H9 (cell line): ENCODE measurements at regions not wholly inside any gene's neighbourhood (a gene's known extent, or its start where the extent isn't known, plus 50 kb on each side); places are given as distances from the start of the nearest gene placed in this dataset.

Source experiments
- DNase-seq: peaks from one replicate; pipeline ENCODE4 v3.0.0-alpha.2; 2017
- H2AFZ ChIP-seq: one replicate; pipeline ENCODE4 v1.6.1; 2013; ENCODE audit warnings: mild to moderate bottlenecking, low read length, control low read depth, moderate library complexity
- H2AK5ac ChIP-seq: 2 replicates; pipeline ENCODE4 v1.6.1; 2013; ENCODE audit warnings: low read length, control low read depth, mixed read lengths; ENCODE audit not compliant: insufficient read length
- H2BK120ac ChIP-seq: one replicate; pipeline ENCODE4 v1.6.1; 2013; ENCODE audit warnings: low read depth, mild to moderate bottlenecking, low read length, control low read depth, inconsistent platforms; ENCODE audit not compliant: poor library complexity, severe bottlenecking
- H2BK12ac ChIP-seq: 2 replicates; pipeline ENCODE4 v1.6.1; 2013; ENCODE audit warnings: low read length, control low read depth, mixed read lengths, low read depth; ENCODE audit not compliant: insufficient read length
- H2BK15ac ChIP-seq: 2 replicates; pipeline ENCODE4 v1.6.1; 2013; ENCODE audit warnings: low read depth, low read length, control low read depth
- H2BK20ac ChIP-seq: one replicate; pipeline ENCODE4 v1.6.1; 2013; ENCODE audit warnings: low read depth, mild to moderate bottlenecking, low read length, control low read depth, inconsistent platforms; ENCODE audit not compliant: poor library complexity, severe bottlenecking
- H2BK5ac ChIP-seq: 2 replicates; pipeline ENCODE4 v1.6.1; 2013; ENCODE audit warnings: low read length, control low read depth, mixed read lengths; ENCODE audit not compliant: insufficient read length
- H3K14ac ChIP-seq: 2 replicates; pipeline ENCODE4 v1.6.1; 2013; ENCODE audit warnings: low read length, control low read depth; ENCODE audit not compliant: insufficient read depth
- H3K18ac ChIP-seq: 2 replicates; pipeline ENCODE4 v1.6.1; 2013; ENCODE audit warnings: low read depth, mild to moderate bottlenecking, mixed read lengths, low read length, control low read depth; ENCODE audit not compliant: insufficient read length
- H3K23ac ChIP-seq: 2 replicates; pipeline ENCODE4 v1.6.1; 2013; ENCODE audit warnings: low read length, control low read depth, mixed read lengths, low read depth; ENCODE audit not compliant: insufficient read length
- H3K23me2 ChIP-seq: 2 replicates; pipeline ENCODE4 v1.6.1; 2013; ENCODE audit warnings: low read depth, mild to moderate bottlenecking, mixed read lengths, low read length, control low read depth; ENCODE audit not compliant: insufficient read length, poor library complexity, severe bottlenecking
- H3K27ac ChIP-seq: 2 replicates; pipeline ENCODE4 v1.5.1; 2013; ENCODE audit warnings: low read length, control low read depth, mixed read lengths, low read depth; ENCODE audit not compliant: insufficient read length
- H3K27me3 ChIP-seq: 2 replicates; pipeline ENCODE4 v1.6.1; 2013; ENCODE audit warnings: low read length, control low read depth, inconsistent platforms; ENCODE audit not compliant: insufficient read depth
- H3K4ac ChIP-seq: 2 replicates; pipeline ENCODE4 v1.6.1; 2013; ENCODE audit warnings: low read depth, mild to moderate bottlenecking, control low read depth, inconsistent platforms, low read length, moderate library complexity
- H3K4me1 ChIP-seq: 2 replicates; pipeline ENCODE4 v1.6.1; 2013; ENCODE audit warnings: low read length, control low read depth, inconsistent platforms; ENCODE audit not compliant: insufficient read depth
- H3K4me2 ChIP-seq: 2 replicates; pipeline ENCODE4 v1.6.1; 2013; ENCODE audit warnings: low read length, control low read depth, mixed read lengths; ENCODE audit not compliant: insufficient read length, insufficient read depth
- H3K56ac ChIP-seq: 2 replicates; pipeline ENCODE4 v1.6.1; 2013; ENCODE audit warnings: low read depth, mild to moderate bottlenecking, mixed read lengths, low read length, control low read depth; ENCODE audit not compliant: insufficient read length
- H3K79me1 ChIP-seq: 2 replicates; pipeline ENCODE4 v1.6.1; 2013; ENCODE audit warnings: low read depth, mild to moderate bottlenecking, moderate library complexity, low read length, control low read depth, inconsistent platforms; ENCODE audit not compliant: insufficient read depth, poor library complexity, severe bottlenecking
- H3K79me2 ChIP-seq: 2 replicates; pipeline ENCODE4 v1.6.1; 2013; ENCODE audit warnings: low read length, control low read depth, inconsistent platforms; ENCODE audit not compliant: insufficient read depth
- H3K9ac ChIP-seq: 2 replicates; pipeline ENCODE4 v1.6.1; 2013; ENCODE audit warnings: low read length, control low read depth, mixed read lengths; ENCODE audit not compliant: insufficient read length; ENCODE audit errors: extremely low read depth
- H3K9me3 ChIP-seq: one replicate; pipeline ENCODE4 v1.6.1; 2013; ENCODE audit warnings: low read depth, low read length, inconsistent platforms; ENCODE audit not compliant: control insufficient read depth
- H3T11ph ChIP-seq: one replicate; pipeline ENCODE4 v1.6.1; 2013; ENCODE audit warnings: mild to moderate bottlenecking, low read length, control low read depth, inconsistent platforms
- H4K20me1 ChIP-seq: one replicate; pipeline ENCODE4 v1.6.1; 2013; ENCODE audit not compliant: control insufficient read depth, insufficient read length, insufficient read depth
- H4K5ac ChIP-seq: 2 replicates; pipeline ENCODE4 v1.6.1; 2013; ENCODE audit warnings: low read depth, mild to moderate bottlenecking, mixed read lengths, low read length, control low read depth; ENCODE audit not compliant: insufficient read length
- H4K8ac ChIP-seq: replicated peaks from 2 replicates; pipeline ENCODE4 v1.6.1; 2013; ENCODE audit warnings: low read length, control low read depth, mixed read lengths, low read depth; ENCODE audit not compliant: insufficient read length
- H4K91ac ChIP-seq: 2 replicates; pipeline ENCODE4 v1.6.1; 2013; ENCODE audit warnings: low read depth, mild to moderate bottlenecking, moderate library complexity, mixed read lengths, low read length, control low read depth; ENCODE audit not compliant: insufficient read length
- H3K27ac Mint-ChIP-seq, 3 experiments: 2 replicates in 2 of 3; 3 replicates in 1 of 3; pipeline ENCODE4 v1.8.0; 2020 to 2021; ENCODE audit warnings: mixed read lengths in 3 of 3, mild to moderate bottlenecking in 1 of 3, moderate library complexity in 1 of 3
- H3K27me3 Mint-ChIP-seq: 2 replicates; pipeline ENCODE4 v1.8.0; 2021; ENCODE audit warnings: low read depth, mild to moderate bottlenecking, moderate library complexity, mixed read lengths
- H3K36me3 Mint-ChIP-seq, 3 experiments: 2 replicates in 2 of 3; 3 replicates in 1 of 3; pipeline ENCODE4 v1.8.0; 2020 to 2021; ENCODE audit warnings: low read depth in 3 of 3, mixed read lengths in 3 of 3; ENCODE audit not compliant: insufficient read depth in 1 of 3
- H3K4me1 Mint-ChIP-seq, 2 experiments: 2 replicates each; pipeline ENCODE4 v1.8.0; 2020; ENCODE audit warnings: mixed read lengths in 2 of 2
- H3K4me3 Mint-ChIP-seq, 2 experiments: 2 replicates in 1 of 2; 3 replicates in 1 of 2; pipeline ENCODE4 v1.8.0; 2020 to 2021; ENCODE audit warnings: mild to moderate bottlenecking in 2 of 2, mixed read lengths in 2 of 2, moderate library complexity in 1 of 2
- H3K9me3 Mint-ChIP-seq, 2 experiments: 2 replicates in 1 of 2; 3 replicates in 1 of 2; pipeline ENCODE4 v1.8.0; 2020; ENCODE audit warnings: mild to moderate bottlenecking in 2 of 2, mixed read lengths in 2 of 2, moderate library complexity in 1 of 2
- CTCF ChIP-seq: fragments of 200-600 bp; sonication (generic); conservative IDR thresholded peaks from 3 replicates; pipeline ENCODE4 v1.8.0; 2021; ENCODE audit warnings: antibody characterized with exemption, mild to moderate bottlenecking
- WGBS: extraction: QIAGEN DNeasy Blood & Tissue Kit; methylation state at CpG from one replicate; pipeline ENCODE4 v1.1.7; 2013; ENCODE audit warnings: missing lambda C conversion rate, low lambda C conversion rate, mixed read lengths; ENCODE audit not compliant: insufficient read length; ENCODE audit errors: extremely low coverage; 5-methylcytosine and 5-hydroxymethylcytosine counted together

DNA sequence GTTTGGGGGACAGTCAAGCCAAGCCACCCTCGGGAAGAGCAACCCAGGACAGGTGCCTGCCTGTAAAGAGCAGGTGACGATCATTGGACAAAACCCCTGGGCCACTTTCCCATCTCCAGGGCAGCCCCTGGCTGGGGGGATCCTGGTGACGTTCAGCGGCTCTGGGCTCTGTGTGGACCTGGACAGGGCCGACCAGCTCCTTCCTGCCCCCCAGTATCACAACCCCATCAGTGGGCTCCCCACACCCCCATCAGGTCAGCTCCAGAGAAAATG is 57.3 kb upstream of the ASAP2 start:
- Histone ChIP-seq H3K18ac (no peak overlapping the region), H4K5ac (no peak overlapping the region), H4K20me1 (no peaks in the 10 kb centered on the region), H3K79me1 (no peaks in the 10 kb centered on the region), H2BK15ac (no peak overlapping the region), H3K4ac (no peak overlapping the region), H3K23me2 (no peaks in the 10 kb centered on the region), H2BK120ac (no peak overlapping the region), H2BK12ac (no peak overlapping the region), H3K56ac (no peak overlapping the region), H3K27ac (no peak overlapping the region), H3K9me3 (no peaks in the 10 kb centered on the region), H3K9ac (no peak overlapping the region), H4K91ac (no peak overlapping the region), H3K4me1 (no peaks in the 10 kb centered on the region), H3K79me2 (no peaks in the 10 kb centered on the region), H2AK5ac (no peak overlapping the region), H3K14ac (no peak overlapping the region), H3K27me3 (no peaks in the 10 kb centered on the region), H2AFZ (no peak overlapping the region), H3K4me2 (no peak overlapping the region), H3T11ph (no peak overlapping the region), H3K23ac (no peak overlapping the region), H4K8ac (no peak overlapping the region), H2BK5ac (no peak overlapping the region), H2BK20ac (no peak overlapping the region)
- DNase-seq: no peak
- H3K36me3 Mint-ChIP-seq: no peaks in the 10 kb centered on the region
- no peak overlapping the region for H3K4me3 Mint-ChIP-seq
- peaks cover 32% of the 10 kb centered on the region for H3K27me3 Mint-ChIP-seq
- H3K27ac Mint-ChIP-seq: no peak overlapping the region
- WGBS: no CpG with 5 or more reads among the region's 5 CpGs
- no peak for TF ChIP-seq CTCF
- no peaks in the 10 kb centered on the region for H3K9me3 Mint-ChIP-seq
- H3K4me1 Mint-ChIP-seq: peaks cover 9 to 13% of the 10 kb centered on the region in 2 experiments; a peak in 3 of 4 replicates
